A549 (cell line): ENCODE measurements at regions not wholly inside any gene's neighbourhood (a gene's known extent, or its start where the extent isn't known, plus 50 kb on each side); places are given as distances from the start of the nearest gene placed in this dataset.

Experiments used
- ATAC-seq, 2 experiments: fragments of 200-7000 bp in 1 of 2; fragments of >200 bp in 1 of 2; cut with Nextera tagmentation in 1 of 2; cut with Tn5 transposase in 1 of 2; 3 replicates each; pipeline versions ENCODE4 v1.8.0 to v1.9.1; 2018 to 2020; ENCODE audit warnings: mild to moderate bottlenecking in 1 of 2, moderate library complexity in 1 of 2
- CTCF ChIA-PET: fragments of 300-600 bp; sonication (Branson Sonifier 250); formaldehyde crosslinking; extraction: SDS; loops from one replicate; lab custom pipeline; 2021; ENCODE audit warnings: antibody characterized with exemption, inconsistent platforms; lab: Yijun Ruan, JAX
- POLR2A ChIA-PET: fragments of 350-600 bp; formaldehyde crosslinking; extraction: SDS; loops from one replicate; lab custom pipeline; 2021; ENCODE audit warnings: antibody characterized with exemption, inconsistent platforms; lab: Yijun Ruan, JAX
- DNase-seq, 2 experiments: peaks; one replicate each; pipeline versions ENCODE4 v3.0.0 to v3.0.0-alpha.2; 2011 to 2016; ENCODE audit warnings: low read depth in 1 of 2, low spot score in 1 of 2
- FAIRE-seq: peaks from 2 replicates; lab custom pipeline; 2011; peaks lifted over from hg19 to GRCh38; lab: Jason Lieb, UNC
- H3K27ac ChIP-seq, 2 experiments: fragments of >200 bp; sonication (Bioruptor Twin); formaldehyde crosslinking; 3 replicates each; pipeline ENCODE4 v1.5.1; 2016 to 2017
- H3K4me1 ChIP-seq: fragments of >200 bp; sonication (Bioruptor Twin); formaldehyde crosslinking; 3 replicates; pipeline ENCODE4 v1.6.1; 2016
- H3K4me2 ChIP-seq: fragments of >200 bp; sonication (Bioruptor Twin); formaldehyde crosslinking; 3 replicates; pipeline ENCODE4 v1.6.1; 2016
- H3K4me3 ChIP-seq: fragments of >200 bp; sonication (Bioruptor Twin); formaldehyde crosslinking; 3 replicates; pipeline ENCODE4 v1.5.1; 2016
- H3K9me3 ChIP-seq: fragments of >200 bp; sonication (Bioruptor Twin); formaldehyde crosslinking; 3 replicates; pipeline ENCODE4 v1.6.1; 2016
- CBX8 ChIP-seq: fragments of 200-600 bp; sonication (generic); IDR thresholded peaks from 2 replicates; pipeline ENCODE4 v1.6.1; 2016
- CHD4 ChIP-seq: fragments of 200-600 bp; sonication (generic); IDR thresholded peaks from 2 replicates; pipeline ENCODE4 v1.6.1; 2016; ENCODE audit warnings: antibody characterized with exemption, mild to moderate bottlenecking, borderline replicate concordance
- EHMT2 ChIP-seq: fragments of 200-600 bp; sonication (generic); IDR thresholded peaks from 2 replicates; pipeline ENCODE4 v1.6.1; 2016; ENCODE audit warnings: antibody characterized with exemption, low read depth, mild to moderate bottlenecking, moderate library complexity
- EP300 ChIP-seq, 2 experiments: fragments of >200 bp; sonication (Bioruptor Twin); formaldehyde crosslinking; IDR thresholded peaks; 2 replicates in 1 of 2; 3 replicates in 1 of 2; pipeline ENCODE4 v1.6.1; 2016 to 2017
- FOSB ChIP-seq: fragments of 250-450 bp; sonication (Bioruptor Pico); IDR thresholded peaks from 2 replicates; pipeline ENCODE4 v1.5.0; 2020; ENCODE audit warnings: mild to moderate bottlenecking, moderate library complexity
- HOXB13 ChIP-seq: fragments of 250-450 bp; sonication (Bioruptor Pico); IDR thresholded peaks from 2 replicates; pipeline ENCODE4 v1.5.0; 2020; ENCODE audit warnings: low read depth, mild to moderate bottlenecking, moderate library complexity
- JUN ChIP-seq, 2 experiments: fragments of >200 bp; sonication (Bioruptor Twin); formaldehyde crosslinking; IDR thresholded peaks; 2 replicates in 1 of 2; 3 replicates in 1 of 2; pipeline ENCODE4 v1.6.1; 2016 to 2017
- KDM1A ChIP-seq: fragments of 200-600 bp; sonication (generic); IDR thresholded peaks from 2 replicates; pipeline ENCODE4 v1.6.1; 2016; ENCODE audit warnings: low read depth, mild to moderate bottlenecking
- KDM5A ChIP-seq: fragments of 200-600 bp; sonication (generic); IDR thresholded peaks from 2 replicates; pipeline ENCODE4 v1.6.1; 2016; ENCODE audit warnings: antibody characterized with exemption, mild to moderate bottlenecking
- MAZ ChIP-seq: fragments of 150-350 bp; IDR thresholded peaks from 2 replicates; pipeline ENCODE4 v1.6.1; 2014; ENCODE audit warnings: antibody characterized with exemption, low read depth, low read length, borderline replicate concordance
- PHF8 ChIP-seq: fragments of 200-600 bp; sonication (generic); IDR thresholded peaks from 2 replicates; pipeline ENCODE4 v1.6.1; 2016; ENCODE audit warnings: low read depth, mild to moderate bottlenecking, antibody characterized with exemption, moderate library complexity, borderline replicate concordance
- POLR2A ChIP-seq: IDR thresholded peaks from 2 replicates; pipeline ENCODE4 v1.6.1; 2012; ENCODE audit warnings: mild to moderate bottlenecking, low read length
- RAD21 ChIP-seq, 2 experiments: fragments of >200 bp in 1 of 2; sonication (Bioruptor Twin) in 1 of 2; formaldehyde crosslinking in 1 of 2; IDR thresholded peaks in 1 of 2; conservative IDR thresholded peaks in 1 of 2; 2 replicates in 1 of 2; 3 replicates in 1 of 2; pipeline ENCODE4 v1.6.1; 2012 to 2018; ENCODE audit warnings: inconsistent platforms in 1 of 2
- RARB ChIP-seq: fragments of 250-450 bp; sonication (Bioruptor Pico); IDR thresholded peaks from 2 replicates; pipeline ENCODE4 v1.8.0; 2021; ENCODE audit warnings: mild to moderate bottlenecking, moderate library complexity
- RCOR1 ChIP-seq: fragments of 150-350 bp; IDR thresholded peaks from 2 replicates; pipeline ENCODE4 v1.6.1; 2014; ENCODE audit warnings: antibody characterized with exemption, low read length, low read depth
- SMC3 ChIP-seq: fragments of >200 bp; sonication (Bioruptor Twin); formaldehyde crosslinking; IDR thresholded peaks from 3 replicates; pipeline ENCODE4 v1.6.1; 2018; ENCODE audit warnings: inconsistent platforms
- ZFP36 ChIP-seq: fragments of 450-650 bp; IDR thresholded peaks from 2 replicates; pipeline ENCODE4 v1.6.1; 2014; ENCODE audit warnings: borderline replicate concordance; ENCODE audit not compliant: partially characterized antibody
- ZSCAN20 ChIP-seq: fragments of 250-450 bp; sonication (Bioruptor Pico); IDR thresholded peaks from 2 replicates; pipeline ENCODE4 v1.8.0; 2022; ENCODE audit warnings: mild to moderate bottlenecking, moderate library complexity
- WGBS: methylation state at CpG from one replicate; pipeline ENCODE4 v1.1.6; 2017; ENCODE audit errors: missing lambda C conversion rate; 5-methylcytosine and 5-hydroxymethylcytosine counted together
- TF ChIP-seq, protein P1 (sequence below): fragments of 150-350 bp; IDR thresholded peaks from 2 replicates; pipeline ENCODE4 v1.6.1; 2014; ENCODE audit warnings: low read depth, mild to moderate bottlenecking, low read length
- TF ChIP-seq, protein P2 (sequence below): fragments of 250-450 bp; sonication (Bioruptor Pico); IDR thresholded peaks from 2 replicates; pipeline ENCODE4 v1.5.0; 2020; ENCODE audit warnings: low read depth, mild to moderate bottlenecking, moderate library complexity
- TF ChIP-seq, protein P3 (sequence below): fragments of 200-600 bp; sonication (generic); IDR thresholded peaks from 2 replicates; pipeline ENCODE4 v1.6.1; 2016; ENCODE audit warnings: antibody characterized with exemption, mild to moderate bottlenecking, moderate library complexity
- TF ChIP-seq, protein P4 (sequence below): IDR thresholded peaks from 2 replicates; pipeline ENCODE4 v1.6.1; 2012

- no peaks in the 10 kb centered on the region for H3K4me1 ChIP-seq
- DNase-seq, result no peak
- H3K9me3 ChIP-seq, result no peaks in the 10 kb centered on the region
- no peak for FAIRE-seq
- ATAC-seq, result no peak
- H3K4me2 ChIP-seq, result no peak overlapping the region
- CTCF ChIA-PET, result no interaction called here
- WGBS, result 46% methylated on average over 3 of the region's 3 CpGs
- TF ChIP-seq ZFP36, result no peak
- TF ChIP-seq ZSCAN20 (CRISPR knock-in tag), result no peak
- TF ChIP-seq, all 56 proteins: peak for 0
- no peak overlapping the region for H3K27ac ChIP-seq
- H3K4me3 ChIP-seq, result no peak overlapping the region
- POLR2A ChIA-PET, result no interaction called here
These were observed 852.1 kb upstream of the LRRC4C start for GRCh38 chr11:42311514-42311913.

GRCh38 chr11:42311944-42312343 is 852.5 kb upstream of the LRRC4C start:
- 2% methylated on average over 2 of the region's 2 CpGs for WGBS
- Histone ChIP-seq H3K4me2 (no peak overlapping the region), H3K27ac (no peak overlapping the region), H3K9me3 (no peaks in the 10 kb centered on the region; the same call in 2 of the 3 replicates), H3K4me1 (no peaks in the 10 kb centered on the region), H3K4me3 (no peak overlapping the region)
- FAIRE-seq, result no peak
- ChIA-PET CTCF (no interaction called here), POLR2A (no interaction called here)
- DNase-seq, result no peak
- ATAC-seq, result no peak
- TF ChIP-seq, protein P1, sequence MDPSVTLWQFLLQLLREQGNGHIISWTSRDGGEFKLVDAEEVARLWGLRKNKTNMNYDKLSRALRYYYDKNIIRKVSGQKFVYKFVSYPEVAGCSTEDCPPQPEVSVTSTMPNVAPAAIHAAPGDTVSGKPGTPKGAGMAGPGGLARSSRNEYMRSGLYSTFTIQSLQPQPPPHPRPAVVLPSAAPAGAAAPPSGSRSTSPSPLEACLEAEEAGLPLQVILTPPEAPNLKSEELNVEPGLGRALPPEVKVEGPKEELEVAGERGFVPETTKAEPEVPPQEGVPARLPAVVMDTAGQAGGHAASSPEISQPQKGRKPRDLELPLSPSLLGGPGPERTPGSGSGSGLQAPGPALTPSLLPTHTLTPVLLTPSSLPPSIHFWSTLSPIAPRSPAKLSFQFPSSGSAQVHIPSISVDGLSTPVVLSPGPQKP, result no peak
- TF ChIP-seq JUN (IDR thresholded peaks at IDR 0.05) (no peak), KDM5A (no peak), FOSB (CRISPR knock-in tag) (no peak), CHD4 (no peak), RAD21 (conservative IDR thresholded peaks at IDR 0.05 in 1 of 2, IDR thresholded peaks at IDR 0.05 in 1 of 2) (no peak), HOXB13 (CRISPR knock-in tag) (no peak)
- TF ChIP-seq, protein P2, sequence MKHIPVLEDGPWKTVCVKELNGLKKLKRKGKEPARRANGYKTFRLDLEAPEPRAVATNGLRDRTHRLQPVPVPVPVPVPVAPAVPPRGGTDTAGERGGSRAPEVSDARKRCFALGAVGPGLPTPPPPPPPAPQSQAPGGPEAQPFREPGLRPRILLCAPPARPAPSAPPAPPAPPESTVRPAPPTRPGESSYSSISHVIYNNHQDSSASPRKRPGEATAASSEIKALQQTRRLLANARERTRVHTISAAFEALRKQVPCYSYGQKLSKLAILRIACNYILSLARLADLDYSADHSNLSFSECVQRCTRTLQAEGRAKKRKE (CRISPR knock-in tag), result no peak
- TF ChIP-seq, protein P3, sequence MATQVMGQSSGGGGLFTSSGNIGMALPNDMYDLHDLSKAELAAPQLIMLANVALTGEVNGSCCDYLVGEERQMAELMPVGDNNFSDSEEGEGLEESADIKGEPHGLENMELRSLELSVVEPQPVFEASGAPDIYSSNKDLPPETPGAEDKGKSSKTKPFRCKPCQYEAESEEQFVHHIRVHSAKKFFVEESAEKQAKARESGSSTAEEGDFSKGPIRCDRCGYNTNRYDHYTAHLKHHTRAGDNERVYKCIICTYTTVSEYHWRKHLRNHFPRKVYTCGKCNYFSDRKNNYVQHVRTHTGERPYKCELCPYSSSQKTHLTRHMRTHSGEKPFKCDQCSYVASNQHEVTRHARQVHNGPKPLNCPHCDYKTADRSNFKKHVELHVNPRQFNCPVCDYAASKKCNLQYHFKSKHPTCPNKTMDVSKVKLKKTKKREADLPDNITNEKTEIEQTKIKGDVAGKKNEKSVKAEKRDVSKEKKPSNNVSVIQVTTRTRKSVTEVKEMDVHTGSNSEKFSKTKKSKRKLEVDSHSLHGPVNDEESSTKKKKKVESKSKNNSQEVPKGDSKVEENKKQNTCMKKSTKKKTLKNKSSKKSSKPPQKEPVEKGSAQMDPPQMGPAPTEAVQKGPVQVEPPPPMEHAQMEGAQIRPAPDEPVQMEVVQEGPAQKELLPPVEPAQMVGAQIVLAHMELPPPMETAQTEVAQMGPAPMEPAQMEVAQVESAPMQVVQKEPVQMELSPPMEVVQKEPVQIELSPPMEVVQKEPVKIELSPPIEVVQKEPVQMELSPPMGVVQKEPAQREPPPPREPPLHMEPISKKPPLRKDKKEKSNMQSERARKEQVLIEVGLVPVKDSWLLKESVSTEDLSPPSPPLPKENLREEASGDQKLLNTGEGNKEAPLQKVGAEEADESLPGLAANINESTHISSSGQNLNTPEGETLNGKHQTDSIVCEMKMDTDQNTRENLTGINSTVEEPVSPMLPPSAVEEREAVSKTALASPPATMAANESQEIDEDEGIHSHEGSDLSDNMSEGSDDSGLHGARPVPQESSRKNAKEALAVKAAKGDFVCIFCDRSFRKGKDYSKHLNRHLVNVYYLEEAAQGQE, result no peak

DNA sequence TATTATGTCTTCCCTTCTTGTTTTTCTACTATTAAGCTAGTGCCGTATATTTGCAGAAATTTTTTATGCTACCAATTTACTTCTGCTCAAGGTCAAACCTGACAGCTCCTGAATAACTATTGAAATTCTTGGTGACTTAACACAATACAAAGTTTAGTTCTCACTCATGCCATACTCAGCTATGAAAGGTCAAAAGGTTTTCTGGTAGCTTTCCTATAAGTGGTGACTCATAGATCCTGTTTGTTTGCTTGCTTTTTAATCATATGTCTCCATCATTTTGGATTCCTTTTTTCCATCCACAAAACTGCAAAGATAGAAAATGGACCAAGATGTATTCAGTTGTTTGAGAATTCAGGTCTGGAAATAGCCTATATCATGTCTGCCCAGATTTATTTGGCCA is 855.8 kb upstream of the LRRC4C start:
- Histone ChIP-seq H3K27ac (no peak overlapping the region), H3K4me2 (no peak overlapping the region), H3K9me3 (no peaks in the 10 kb centered on the region; the same call in 2 of the 3 replicates), H3K4me1 (no peaks in the 10 kb centered on the region), H3K4me3 (no peak overlapping the region)
- CTCF ChIA-PET, result no interaction called here
- POLR2A ChIA-PET, result no interaction called here
- no peak for DNase-seq
- ATAC-seq, result no peak
- 3% methylated on average over 1 of the region's 1 CpG for WGBS
- no peak for TF ChIP-seq ZFP36
- TF ChIP-seq SMC3, result no peak
- TF ChIP-seq EP300 (IDR thresholded peaks at IDR 0.05), result no peak
- no peak for TF ChIP-seq RARB
- no peak for TF ChIP-seq JUN (IDR thresholded peaks at IDR 0.05)
- TF ChIP-seq RCOR1, result no peak
- no peak for TF ChIP-seq PHF8
- TF ChIP-seq RAD21 (conservative IDR thresholded peaks at IDR 0.05 in 1 of 2, IDR thresholded peaks at IDR 0.05 in 1 of 2), result no peak
- TF ChIP-seq EHMT2, result no peak
- no peak for TF ChIP-seq FOSB (CRISPR knock-in tag)
- no peak for TF ChIP-seq KDM1A
- TF ChIP-seq CBX8, result no peak
- TF ChIP-seq, protein P2 (CRISPR knock-in tag), result no peak
- no peak for TF ChIP-seq POLR2A
- TF ChIP-seq MAZ, result no peak
- TF ChIP-seq, protein P4, sequence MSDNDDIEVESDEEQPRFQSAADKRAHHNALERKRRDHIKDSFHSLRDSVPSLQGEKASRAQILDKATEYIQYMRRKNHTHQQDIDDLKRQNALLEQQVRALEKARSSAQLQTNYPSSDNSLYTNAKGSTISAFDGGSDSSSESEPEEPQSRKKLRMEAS, result no peak
- FAIRE-seq, result no peak
